SU-DHL-6 (cell line): ENCODE measurements at regions not wholly inside any gene's neighbourhood (a gene's known extent, or its start where the extent isn't known, plus 50 kb on each side); places are given as distances from the start of the nearest gene placed in this dataset.

Source experiments
- EZH2phosphoT487 ChIP-seq: fragments of 200-600 bp; sonication (generic), shearing (Covaris generic); conservative IDR thresholded peaks from 2 replicates; pipeline ENCODE4 v1.6.1; 2018; ENCODE audit warnings: mild to moderate bottlenecking, antibody characterized with exemption, low read length, moderate library complexity, mixed read lengths
- TF ChIP-seq, protein P1 (sequence below): fragments of 200-600 bp; sonication (generic); IDR thresholded peaks from one replicate; pipeline ENCODE4 v1.5.1; 2017; ENCODE audit warnings: antibody characterized with exemption, mild to moderate bottlenecking, low read length, moderate library complexity; ENCODE audit not compliant: insufficient read depth, poor library complexity, severe bottlenecking

DNA sequence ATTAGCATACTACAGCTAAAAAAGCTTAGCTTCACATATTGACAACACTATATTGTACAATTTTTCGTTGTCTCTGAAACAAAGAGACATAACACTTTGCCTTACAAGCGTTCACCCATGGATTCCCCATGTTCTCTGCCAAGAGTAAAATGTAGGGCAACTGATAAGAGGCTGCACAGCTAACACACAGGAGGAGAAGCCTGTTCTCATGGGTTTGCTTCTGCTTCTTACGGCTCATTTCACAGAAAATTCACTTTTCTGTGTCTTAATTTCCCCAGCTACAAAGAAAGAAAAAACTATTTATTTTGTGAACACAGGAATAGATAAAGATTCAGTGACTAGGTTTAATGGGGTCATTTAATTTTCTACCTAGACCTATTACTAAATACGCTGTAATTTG is 182.8 kb upstream of the DLGAP1 start:
- TF ChIP-seq, protein P1, sequence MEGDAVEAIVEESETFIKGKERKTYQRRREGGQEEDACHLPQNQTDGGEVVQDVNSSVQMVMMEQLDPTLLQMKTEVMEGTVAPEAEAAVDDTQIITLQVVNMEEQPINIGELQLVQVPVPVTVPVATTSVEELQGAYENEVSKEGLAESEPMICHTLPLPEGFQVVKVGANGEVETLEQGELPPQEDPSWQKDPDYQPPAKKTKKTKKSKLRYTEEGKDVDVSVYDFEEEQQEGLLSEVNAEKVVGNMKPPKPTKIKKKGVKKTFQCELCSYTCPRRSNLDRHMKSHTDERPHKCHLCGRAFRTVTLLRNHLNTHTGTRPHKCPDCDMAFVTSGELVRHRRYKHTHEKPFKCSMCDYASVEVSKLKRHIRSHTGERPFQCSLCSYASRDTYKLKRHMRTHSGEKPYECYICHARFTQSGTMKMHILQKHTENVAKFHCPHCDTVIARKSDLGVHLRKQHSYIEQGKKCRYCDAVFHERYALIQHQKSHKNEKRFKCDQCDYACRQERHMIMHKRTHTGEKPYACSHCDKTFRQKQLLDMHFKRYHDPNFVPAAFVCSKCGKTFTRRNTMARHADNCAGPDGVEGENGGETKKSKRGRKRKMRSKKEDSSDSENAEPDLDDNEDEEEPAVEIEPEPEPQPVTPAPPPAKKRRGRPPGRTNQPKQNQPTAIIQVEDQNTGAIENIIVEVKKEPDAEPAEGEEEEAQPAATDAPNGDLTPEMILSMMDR: no peak
- no peak for TF ChIP-seq EZH2phosphoT487
